Thyroid gland (tissue), 4 donors: ENCODE measurements at regions not wholly inside any gene's neighbourhood (a gene's known extent, or its start where the extent isn't known, plus 50 kb on each side); places are given as distances from the start of the nearest gene placed in this dataset.

Experiments
- POLR2A ChIP-seq, 2 donors: fragments of 450-650 bp; IDR thresholded peaks; one replicate each; pipeline ENCODE4 v1.6.1; 2017; ENCODE audit warnings: antibody characterized with exemption in 2 of 2, mild to moderate bottlenecking in 2 of 2, moderate library complexity in 1 of 2
- TF ChIP-seq, protein P1 (sequence below), 6 experiments: fragments of 200-600 bp in 3 of 6; fragments of 450-650 bp in 3 of 6; sonication (generic) in 3 of 6; IDR thresholded peaks; one replicate each; pipeline ENCODE4 v1.5.1; 2016 to 2019; ENCODE audit warnings: antibody characterized with exemption in 6 of 6, mild to moderate bottlenecking in 2 of 6, inconsistent platforms in 1 of 6, moderate library complexity in 1 of 6

DNA sequence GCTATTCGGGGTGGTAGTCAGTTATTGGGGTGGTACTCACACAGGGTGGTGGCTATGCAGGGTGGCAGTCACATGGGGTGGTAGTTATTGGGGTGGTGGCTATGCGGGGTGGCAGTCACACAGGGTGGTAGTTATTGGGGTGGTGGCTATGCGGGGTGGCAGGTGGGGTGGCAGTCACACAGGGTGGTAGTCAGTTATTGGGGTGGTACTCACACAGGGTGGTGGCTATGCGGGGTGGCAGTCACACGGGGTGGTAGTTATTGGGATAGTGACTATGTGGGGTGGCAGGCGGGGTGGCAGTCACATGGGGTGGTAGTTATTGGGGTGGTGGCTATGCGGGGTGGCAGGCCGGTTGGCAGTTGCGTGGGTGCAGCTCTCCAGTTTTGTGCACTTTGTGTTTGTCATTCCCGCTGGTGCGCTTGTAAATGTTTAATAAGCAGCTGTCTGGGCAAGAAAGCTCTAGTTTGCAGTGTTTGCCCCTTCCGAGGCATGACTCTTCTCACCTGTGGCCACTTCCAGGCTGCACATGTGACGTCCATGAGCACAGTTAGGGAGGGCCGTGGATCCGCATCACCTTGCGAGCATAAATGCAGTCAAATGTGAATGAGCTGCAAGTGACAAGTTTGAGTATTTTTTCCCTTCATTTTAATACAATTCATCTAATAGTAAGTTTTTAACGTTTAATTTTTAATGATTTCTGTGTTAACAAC lies 219.0 kb upstream of the CST7 start:
- no peak for TF ChIP-seq POLR2A (IDR thresholded peaks at IDR 0.05)
- TF ChIP-seq, protein P1, sequence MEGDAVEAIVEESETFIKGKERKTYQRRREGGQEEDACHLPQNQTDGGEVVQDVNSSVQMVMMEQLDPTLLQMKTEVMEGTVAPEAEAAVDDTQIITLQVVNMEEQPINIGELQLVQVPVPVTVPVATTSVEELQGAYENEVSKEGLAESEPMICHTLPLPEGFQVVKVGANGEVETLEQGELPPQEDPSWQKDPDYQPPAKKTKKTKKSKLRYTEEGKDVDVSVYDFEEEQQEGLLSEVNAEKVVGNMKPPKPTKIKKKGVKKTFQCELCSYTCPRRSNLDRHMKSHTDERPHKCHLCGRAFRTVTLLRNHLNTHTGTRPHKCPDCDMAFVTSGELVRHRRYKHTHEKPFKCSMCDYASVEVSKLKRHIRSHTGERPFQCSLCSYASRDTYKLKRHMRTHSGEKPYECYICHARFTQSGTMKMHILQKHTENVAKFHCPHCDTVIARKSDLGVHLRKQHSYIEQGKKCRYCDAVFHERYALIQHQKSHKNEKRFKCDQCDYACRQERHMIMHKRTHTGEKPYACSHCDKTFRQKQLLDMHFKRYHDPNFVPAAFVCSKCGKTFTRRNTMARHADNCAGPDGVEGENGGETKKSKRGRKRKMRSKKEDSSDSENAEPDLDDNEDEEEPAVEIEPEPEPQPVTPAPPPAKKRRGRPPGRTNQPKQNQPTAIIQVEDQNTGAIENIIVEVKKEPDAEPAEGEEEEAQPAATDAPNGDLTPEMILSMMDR (IDR thresholded peaks at IDR 0.05): no peak
